ENCODE measurements at regions not wholly inside any gene's neighbourhood (a gene's known extent, or its start where the extent isn't known, plus 50 kb on each side); places are given as distances from the start of the nearest gene placed in this dataset.

DNA sequence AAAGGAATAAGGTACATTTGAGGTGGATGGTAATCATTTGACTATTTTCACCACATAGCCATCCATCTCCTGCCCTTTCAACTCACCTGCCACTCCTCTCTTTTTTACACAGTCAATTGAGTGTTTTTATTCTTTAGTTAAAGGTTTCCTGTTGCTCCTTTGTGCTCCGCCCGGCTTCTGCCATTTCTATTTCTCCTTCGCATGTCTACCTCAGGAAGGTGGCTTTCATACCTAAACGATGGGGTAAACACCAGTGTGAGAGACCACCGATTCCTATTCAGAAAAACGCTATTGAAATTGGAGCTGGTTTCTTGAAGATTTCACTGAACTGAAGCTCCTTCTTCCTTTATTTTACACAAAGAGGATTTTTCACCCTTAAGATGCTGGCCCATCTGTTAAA, 1628.0 kb upstream of the PIK3C3 start:
- 60% methylated on average over 6 of the region's 6 CpGs for WGBS
- H3K4me3 ChIP-seq (ENCODE audit: low read depth in 1 of 3, low read length in 3 of 3): no peak overlapping the region
- no peaks in the 10 kb centered on the region for H3K27me3 ChIP-seq (ENCODE audit: control insufficient read depth in 4 of 4, insufficient read depth in 4 of 4, low read length in 3 of 4)
- TF ChIP-seq EGR1 (IDR thresholded peaks at IDR 0.05; ENCODE audit: low read depth in 2 of 2) (no peak), HNF4G (IDR thresholded peaks at IDR 0.05) (no peak), FOXA1 (IDR thresholded peaks at IDR 0.05) (no peak), FOXA2 (IDR thresholded peaks at IDR 0.05) (no peak), GABPA (IDR thresholded peaks at IDR 0.05 in 1 of 2, conservative IDR thresholded peaks at IDR 0.05 in 1 of 2) (no peak), YY1 (IDR thresholded peaks at IDR 0.05) (no peak), JUND (IDR thresholded peaks at IDR 0.05) (no peak), NR2F2 (IDR thresholded peaks at IDR 0.05) (no peak), TAF1 (conservative IDR thresholded peaks at IDR 0.05) (no peak), RXRA (IDR thresholded peaks at IDR 0.05) (no peak), RAD21 (IDR thresholded peaks at IDR 0.05) (no peak), ATF3 (IDR thresholded peaks at IDR 0.05) (no peak), SP1 (IDR thresholded peaks at IDR 0.05) (no peak), ZBTB33 (IDR thresholded peaks at IDR 0.05) (no peak), HNF4A (conservative IDR thresholded peaks at IDR 0.05) (no peak), MAX (IDR thresholded peaks at IDR 0.05) (no peak)
- TF ChIP-seq, protein P1, sequence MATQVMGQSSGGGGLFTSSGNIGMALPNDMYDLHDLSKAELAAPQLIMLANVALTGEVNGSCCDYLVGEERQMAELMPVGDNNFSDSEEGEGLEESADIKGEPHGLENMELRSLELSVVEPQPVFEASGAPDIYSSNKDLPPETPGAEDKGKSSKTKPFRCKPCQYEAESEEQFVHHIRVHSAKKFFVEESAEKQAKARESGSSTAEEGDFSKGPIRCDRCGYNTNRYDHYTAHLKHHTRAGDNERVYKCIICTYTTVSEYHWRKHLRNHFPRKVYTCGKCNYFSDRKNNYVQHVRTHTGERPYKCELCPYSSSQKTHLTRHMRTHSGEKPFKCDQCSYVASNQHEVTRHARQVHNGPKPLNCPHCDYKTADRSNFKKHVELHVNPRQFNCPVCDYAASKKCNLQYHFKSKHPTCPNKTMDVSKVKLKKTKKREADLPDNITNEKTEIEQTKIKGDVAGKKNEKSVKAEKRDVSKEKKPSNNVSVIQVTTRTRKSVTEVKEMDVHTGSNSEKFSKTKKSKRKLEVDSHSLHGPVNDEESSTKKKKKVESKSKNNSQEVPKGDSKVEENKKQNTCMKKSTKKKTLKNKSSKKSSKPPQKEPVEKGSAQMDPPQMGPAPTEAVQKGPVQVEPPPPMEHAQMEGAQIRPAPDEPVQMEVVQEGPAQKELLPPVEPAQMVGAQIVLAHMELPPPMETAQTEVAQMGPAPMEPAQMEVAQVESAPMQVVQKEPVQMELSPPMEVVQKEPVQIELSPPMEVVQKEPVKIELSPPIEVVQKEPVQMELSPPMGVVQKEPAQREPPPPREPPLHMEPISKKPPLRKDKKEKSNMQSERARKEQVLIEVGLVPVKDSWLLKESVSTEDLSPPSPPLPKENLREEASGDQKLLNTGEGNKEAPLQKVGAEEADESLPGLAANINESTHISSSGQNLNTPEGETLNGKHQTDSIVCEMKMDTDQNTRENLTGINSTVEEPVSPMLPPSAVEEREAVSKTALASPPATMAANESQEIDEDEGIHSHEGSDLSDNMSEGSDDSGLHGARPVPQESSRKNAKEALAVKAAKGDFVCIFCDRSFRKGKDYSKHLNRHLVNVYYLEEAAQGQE (IDR thresholded peaks at IDR 0.05): no peak
- TF ChIP-seq, protein P2, sequence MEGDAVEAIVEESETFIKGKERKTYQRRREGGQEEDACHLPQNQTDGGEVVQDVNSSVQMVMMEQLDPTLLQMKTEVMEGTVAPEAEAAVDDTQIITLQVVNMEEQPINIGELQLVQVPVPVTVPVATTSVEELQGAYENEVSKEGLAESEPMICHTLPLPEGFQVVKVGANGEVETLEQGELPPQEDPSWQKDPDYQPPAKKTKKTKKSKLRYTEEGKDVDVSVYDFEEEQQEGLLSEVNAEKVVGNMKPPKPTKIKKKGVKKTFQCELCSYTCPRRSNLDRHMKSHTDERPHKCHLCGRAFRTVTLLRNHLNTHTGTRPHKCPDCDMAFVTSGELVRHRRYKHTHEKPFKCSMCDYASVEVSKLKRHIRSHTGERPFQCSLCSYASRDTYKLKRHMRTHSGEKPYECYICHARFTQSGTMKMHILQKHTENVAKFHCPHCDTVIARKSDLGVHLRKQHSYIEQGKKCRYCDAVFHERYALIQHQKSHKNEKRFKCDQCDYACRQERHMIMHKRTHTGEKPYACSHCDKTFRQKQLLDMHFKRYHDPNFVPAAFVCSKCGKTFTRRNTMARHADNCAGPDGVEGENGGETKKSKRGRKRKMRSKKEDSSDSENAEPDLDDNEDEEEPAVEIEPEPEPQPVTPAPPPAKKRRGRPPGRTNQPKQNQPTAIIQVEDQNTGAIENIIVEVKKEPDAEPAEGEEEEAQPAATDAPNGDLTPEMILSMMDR (IDR thresholded peaks at IDR 0.05; ENCODE audit: low read depth, low read length, missing input control): no peak
- no peak overlapping the region for H3K27ac ChIP-seq (ENCODE audit: low read depth in 1 of 2, low read length in 2 of 2)
- H3K4me1 ChIP-seq (ENCODE audit: control insufficient read depth in 4 of 4, insufficient read depth in 4 of 4, low read length in 3 of 4): no peaks in the 10 kb centered on the region
- peaks cover 0 to under 1% (median 0%) of the 10 kb centered on the region in 4 donors for H3K9me3 ChIP-seq (ENCODE audit: control insufficient read depth in 4 of 4, low read length in 3 of 4)
- H3K36me3 ChIP-seq (ENCODE audit: control insufficient read depth in 4 of 4, insufficient read depth in 3 of 4, low read depth in 1 of 4, low read length in 3 of 4): no peaks in the 10 kb centered on the region
- no peak for DNase-seq (ENCODE audit: low spot score)
- H3K9ac ChIP-seq (ENCODE audit: low read depth in 1 of 2, low read length in 2 of 2): no peak overlapping the region

Measured in liver (tissue), 8 donors.